ENCODE measurements at regions not wholly inside any gene's neighbourhood (a gene's known extent, or its start where the extent isn't known, plus 50 kb on each side); places are given as distances from the start of the nearest gene placed in this dataset.

GRCh38 chr2:7707723-7708122 lies 790.5 kb downstream of the RNF144A start:
- Mint-ChIP-seq H3K9me3 (no peaks in the 10 kb centered on the region), H3K27me3 (peaks cover 5% of the 10 kb centered on the region), H3K27ac (no peak overlapping the region), H3K4me3 (no peak overlapping the region), H3K4me1 (ENCODE audit: low read depth) (peaks cover 5% of the 10 kb centered on the region), H3K36me3 (ENCODE audit: low read depth) (no peaks in the 10 kb centered on the region)
- intact Hi-C loops (cut with micrococcal nuclease): no loop called here

- H3K27me3 Mint-ChIP-seq: peaks cover 2% of the 10 kb centered on the region
- intact Hi-C loops (cut with micrococcal nuclease): no loop called here
- H3K9me3 Mint-ChIP-seq: no peaks in the 10 kb centered on the region
- no peak overlapping the region for H3K4me3 Mint-ChIP-seq
- H3K27ac Mint-ChIP-seq: no peak overlapping the region
- no peaks in the 10 kb centered on the region for H3K36me3 Mint-ChIP-seq (ENCODE audit: low read depth)
- peaks cover 5% of the 10 kb centered on the region for H3K4me1 Mint-ChIP-seq (ENCODE audit: low read depth)
These were observed 792.7 kb downstream of the RNF144A start for GRCh38 chr2:7709907-7710306.

- H3K4me3 Mint-ChIP-seq: no peak overlapping the region
- peaks cover under 1% of the 10 kb centered on the region for H3K27me3 Mint-ChIP-seq
- H3K27ac Mint-ChIP-seq: no peak overlapping the region
- H3K36me3 Mint-ChIP-seq (ENCODE audit: low read depth): no peaks in the 10 kb centered on the region
- H3K9me3 Mint-ChIP-seq: no peaks in the 10 kb centered on the region
- intact Hi-C loops (cut with micrococcal nuclease): no loop called here
- peaks cover 5% of the 10 kb centered on the region for H3K4me1 Mint-ChIP-seq (ENCODE audit: low read depth)
These were observed 794.0 kb downstream of the RNF144A start for GRCh38 chr2:7711167-7711566.

- no peaks in the 10 kb centered on the region for H3K36me3 Mint-ChIP-seq (ENCODE audit: low read depth)
- H3K27ac Mint-ChIP-seq: no peak overlapping the region
- no peak overlapping the region for H3K4me3 Mint-ChIP-seq
- H3K4me1 Mint-ChIP-seq (ENCODE audit: low read depth): peaks cover 8% of the 10 kb centered on the region
- no peaks in the 10 kb centered on the region for H3K27me3 Mint-ChIP-seq
- intact Hi-C loops (cut with micrococcal nuclease): no loop called here
- H3K9me3 Mint-ChIP-seq: no peaks in the 10 kb centered on the region
These were observed 802.7 kb downstream of the RNF144A start for GRCh38 chr2:7719876-7720275.

- Mint-ChIP-seq H3K4me3 (no peak overlapping the region), H3K27ac (no peak overlapping the region), H3K4me1 (ENCODE audit: low read depth) (peaks cover 13% of the 10 kb centered on the region), H3K36me3 (ENCODE audit: low read depth) (no peaks in the 10 kb centered on the region), H3K9me3 (no peaks in the 10 kb centered on the region), H3K27me3 (no peaks in the 10 kb centered on the region)
- intact Hi-C loops (cut with micrococcal nuclease): no loop called here
These were observed 804.3 kb downstream of the RNF144A start for GRCh38 chr2:7721413-7721995.

GRCh38 chr2:7722212-7722910 lies 805.1 kb downstream of the RNF144A start:
- Mint-ChIP-seq H3K4me1 (ENCODE audit: low read depth) (peaks cover 13% of the 10 kb centered on the region), H3K4me3 (no peak overlapping the region), H3K9me3 (no peaks in the 10 kb centered on the region), H3K27ac (no peak overlapping the region), H3K36me3 (ENCODE audit: low read depth) (no peaks in the 10 kb centered on the region), H3K27me3 (no peaks in the 10 kb centered on the region)
- intact Hi-C loops (cut with micrococcal nuclease): no loop called here

GRCh38 chr2:7724336-7724735 lies 807.1 kb downstream of the RNF144A start:
- H3K9me3 Mint-ChIP-seq: no peaks in the 10 kb centered on the region
- peaks cover 13% of the 10 kb centered on the region for H3K4me1 Mint-ChIP-seq (ENCODE audit: low read depth)
- no peak overlapping the region for H3K4me3 Mint-ChIP-seq
- H3K27me3 Mint-ChIP-seq: no peaks in the 10 kb centered on the region
- H3K27ac Mint-ChIP-seq: no peak overlapping the region
- no peaks in the 10 kb centered on the region for H3K36me3 Mint-ChIP-seq (ENCODE audit: low read depth)
- intact Hi-C loops (cut with micrococcal nuclease): no loop called here

- Mint-ChIP-seq H3K4me3 (no peak overlapping the region), H3K36me3 (ENCODE audit: low read depth) (no peaks in the 10 kb centered on the region), H3K27ac (no peak overlapping the region), H3K4me1 (ENCODE audit: low read depth) (peaks cover 5% of the 10 kb centered on the region), H3K27me3 (no peaks in the 10 kb centered on the region), H3K9me3 (no peaks in the 10 kb centered on the region)
- intact Hi-C loops (cut with micrococcal nuclease): no loop called here
These were observed 808.1 kb downstream of the RNF144A start for GRCh38 chr2:7725171-7725849.

- H3K4me3 Mint-ChIP-seq: no peak overlapping the region
- peaks cover 5% of the 10 kb centered on the region for H3K4me1 Mint-ChIP-seq (ENCODE audit: low read depth)
These were observed 808.6 kb downstream of the RNF144A start for GRCh38 chr2:7725850-7726242.

GRCh38 chr2:7726989-7727388 lies 809.8 kb downstream of the RNF144A start:
- no peaks in the 10 kb centered on the region for H3K36me3 Mint-ChIP-seq (ENCODE audit: low read depth)
- H3K9me3 Mint-ChIP-seq: no peaks in the 10 kb centered on the region
- H3K27me3 Mint-ChIP-seq: no peaks in the 10 kb centered on the region
- H3K4me3 Mint-ChIP-seq: no peak overlapping the region
- no peak overlapping the region for H3K27ac Mint-ChIP-seq
- intact Hi-C loops (cut with micrococcal nuclease): no loop called here
- H3K4me1 Mint-ChIP-seq (ENCODE audit: low read depth): peaks cover 5% of the 10 kb centered on the region

More at GRCh38 chr2:7725850-7726242, 808.6 kb downstream of the RNF144A start:
- Mint-ChIP-seq H3K9me3 (no peaks in the 10 kb centered on the region), H3K27ac (no peak overlapping the region), H3K36me3 (ENCODE audit: low read depth) (no peaks in the 10 kb centered on the region), H3K27me3 (no peaks in the 10 kb centered on the region)
- intact Hi-C loops (cut with micrococcal nuclease): no loop called here

GRCh38 chr2:7728388-7728787 lies 811.2 kb downstream of the RNF144A start:
- H3K9me3 Mint-ChIP-seq: no peaks in the 10 kb centered on the region
- H3K36me3 Mint-ChIP-seq (ENCODE audit: low read depth): no peaks in the 10 kb centered on the region
- no peak overlapping the region for H3K27ac Mint-ChIP-seq
- H3K4me3 Mint-ChIP-seq: no peak overlapping the region
- intact Hi-C loops (cut with micrococcal nuclease): no loop called here
- peaks cover 3% of the 10 kb centered on the region for H3K27me3 Mint-ChIP-seq
- peaks cover 5% of the 10 kb centered on the region for H3K4me1 Mint-ChIP-seq (ENCODE audit: low read depth)

GRCh38 chr2:7730449-7730848 lies 813.2 kb downstream of the RNF144A start:
- Mint-ChIP-seq H3K4me1 (ENCODE audit: low read depth) (peaks cover 5% of the 10 kb centered on the region), H3K36me3 (ENCODE audit: low read depth) (no peaks in the 10 kb centered on the region), H3K9me3 (no peaks in the 10 kb centered on the region), H3K27ac (no peak overlapping the region), H3K4me3 (no peak overlapping the region), H3K27me3 (peaks cover 3% of the 10 kb centered on the region)
- intact Hi-C loops (cut with micrococcal nuclease): no loop called here

- H3K4me3 Mint-ChIP-seq: no peak overlapping the region
- peaks cover 3% of the 10 kb centered on the region for H3K27me3 Mint-ChIP-seq
- H3K4me1 Mint-ChIP-seq (ENCODE audit: low read depth): peaks cover under 1% of the 10 kb centered on the region
- no peaks in the 10 kb centered on the region for H3K36me3 Mint-ChIP-seq (ENCODE audit: low read depth)
- H3K27ac Mint-ChIP-seq: no peak overlapping the region
- intact Hi-C loops (cut with micrococcal nuclease): no loop called here
- no peaks in the 10 kb centered on the region for H3K9me3 Mint-ChIP-seq
These were observed 813.8 kb downstream of the RNF144A start for GRCh38 chr2:7730990-7731389.

GRCh38 chr2:7732497-7732896 lies 815.3 kb downstream of the RNF144A start:
- no peak overlapping the region for H3K4me3 Mint-ChIP-seq
- H3K9me3 Mint-ChIP-seq: no peaks in the 10 kb centered on the region
- H3K27ac Mint-ChIP-seq: no peak overlapping the region
- peaks cover 6% of the 10 kb centered on the region for H3K27me3 Mint-ChIP-seq
- H3K36me3 Mint-ChIP-seq (ENCODE audit: low read depth): no peaks in the 10 kb centered on the region
- intact Hi-C loops (cut with micrococcal nuclease): no loop called here
- H3K4me1 Mint-ChIP-seq (ENCODE audit: low read depth): no peaks in the 10 kb centered on the region

Measured in dendritic cell treated with granulocyte-macrophage colony-stimulating factor and Interleukin-4, amounts not matched to agents 40 ng/mL and 50 ng/mL, for 4 days (primary cell).